CD4-positive, alpha-beta T cell (primary cell): ENCODE measurements at regions not wholly inside any gene's neighbourhood (a gene's known extent, or its start where the extent isn't known, plus 50 kb on each side); places are given as distances from the start of the nearest gene placed in this dataset.

Experiments
- ATAC-seq: fragments of 200-7000 bp; cut with Tn5 transposase; one replicate; pipeline ENCODE4 v1.10.0; 2022; ENCODE audit warnings: mild to moderate bottlenecking; ENCODE audit not compliant: poor library complexity
- CTCF ChIA-PET: fragments of 350-600 bp; sonication (Branson Sonifier 250); formaldehyde crosslinking; loops from one replicate; lab custom pipeline; 2021; ENCODE audit warnings: antibody characterized with exemption, inconsistent platforms; lab: Charles Lee
- POLR2A ChIA-PET: fragments of 350-600 bp; sonication (Branson Sonifier 250); formaldehyde crosslinking; loops from one replicate; lab custom pipeline; 2021; ENCODE audit warnings: antibody characterized with exemption, inconsistent platforms; lab: Charles Lee
- DNase-seq, 14 experiments: peaks; one replicate each; pipeline ENCODE4 v3.0.0-alpha.2; 2013 to 2020; ENCODE audit warnings: mixed read lengths in 2 of 14
- H3K27ac ChIP-seq, 2 donors: one replicate each; pipeline versions ENCODE4 v1.5.1 to v1.7.0; 2013; ENCODE audit warnings: low read length in 2 of 2, low read depth in 1 of 2, mild to moderate bottlenecking in 1 of 2
- H3K27me3 ChIP-seq, 2 experiments: 1 replicate in 1 of 2; 2 replicates in 1 of 2; pipeline versions ENCODE4 v1.6.1 to v1.7.0; 2013; ENCODE audit warnings: low read length in 2 of 2, control low read depth in 1 of 2, mild to moderate bottlenecking in 1 of 2, moderate library complexity in 1 of 2; ENCODE audit not compliant: insufficient read depth in 2 of 2, control insufficient read depth in 1 of 2
- H3K36me3 ChIP-seq: one replicate; pipeline ENCODE4 v1.6.1; 2013; ENCODE audit warnings: low read length, control low read depth; ENCODE audit not compliant: insufficient read depth
- H3K4me1 ChIP-seq: one replicate; pipeline ENCODE4 v1.6.1; 2013; ENCODE audit warnings: low read length, control low read depth; ENCODE audit not compliant: insufficient read depth
- H3K4me3 ChIP-seq: one replicate; pipeline ENCODE4 v1.5.1; 2013; ENCODE audit warnings: mild to moderate bottlenecking, low read length, moderate library complexity
- H3K9me3 ChIP-seq, 2 experiments: 1 replicate in 1 of 2; 2 replicates in 1 of 2; pipeline versions ENCODE4 v1.6.1 to v1.7.0; 2013; ENCODE audit warnings: low read length in 2 of 2, mild to moderate bottlenecking in 2 of 2, control low read depth in 1 of 2, moderate library complexity in 1 of 2; ENCODE audit not compliant: control insufficient read depth in 1 of 2, insufficient read depth in 1 of 2
- H3K27ac Mint-ChIP-seq: one replicate; pipeline ENCODE4 v1.8.0; 2020; ENCODE audit warnings: mixed read lengths
- H3K27me3 Mint-ChIP-seq: one replicate; pipeline ENCODE4 v1.8.0; 2021; ENCODE audit warnings: mixed read lengths
- H3K36me3 Mint-ChIP-seq: one replicate; pipeline ENCODE4 v1.8.0; 2021; ENCODE audit warnings: low read depth, mixed read lengths
- H3K4me1 Mint-ChIP-seq: one replicate; pipeline ENCODE4 v1.8.0; 2021; ENCODE audit warnings: low read depth, mixed read lengths
- H3K4me3 Mint-ChIP-seq: one replicate; pipeline ENCODE4 v1.8.0; 2020; ENCODE audit warnings: mild to moderate bottlenecking, mixed read lengths
- H3K9me3 Mint-ChIP-seq: one replicate; pipeline ENCODE4 v1.8.0; 2020; ENCODE audit warnings: mixed read lengths
- intact Hi-C, 2 experiments: fragments of 100-400 bp; cut with DNase I in 1 of 2; cut with micrococcal nuclease in 1 of 2; formaldehyde crosslinking; loops; one replicate each; pipeline versions ENCODE4 v1.15.1 to v1.9.0; 2023 to 2025; cut with DNase I, micrococcal nuclease
- TF ChIP-seq, protein P1 (sequence below): fragments of 200-600 bp; IDR thresholded peaks from one replicate; pipeline ENCODE4 v1.8.0; 2022; ENCODE audit warnings: antibody characterized with exemption, mild to moderate bottlenecking

DNA sequence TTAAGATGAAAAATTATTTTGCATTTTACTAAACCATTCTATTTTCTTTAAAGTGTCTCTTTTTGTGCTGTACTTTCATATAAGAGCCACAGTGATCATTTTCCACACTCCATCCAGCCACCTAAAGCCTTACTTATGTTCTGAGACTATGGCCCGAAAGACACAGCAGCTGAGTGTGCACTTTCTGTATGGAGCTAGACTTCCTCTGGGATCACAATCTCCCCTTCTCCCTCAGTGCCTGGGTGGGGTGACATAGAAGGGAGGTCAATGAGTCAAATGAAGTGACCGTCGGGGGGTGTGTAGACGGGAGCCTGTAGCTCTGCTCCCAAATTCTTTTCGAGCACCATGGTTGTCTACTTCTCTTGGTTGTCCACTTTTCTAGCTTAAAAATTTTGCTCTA lies 97.8 kb upstream of the ARL4C start:
- peaks cover 3 to 10% of the 10 kb centered on the region in 2 experiments for H3K27me3 ChIP-seq
- no peaks in the 10 kb centered on the region for H3K4me1 Mint-ChIP-seq
- no peaks in the 10 kb centered on the region for H3K36me3 ChIP-seq
- CTCF ChIA-PET = interaction anchor here (0.8 kb wide), 1 partner anchor 17 kb away, joined by 3 read pairs; no protein-coding TSS in a partner anchor
- no peaks in the 10 kb centered on the region for H3K9me3 Mint-ChIP-seq
- no peaks in the 10 kb centered on the region for H3K9me3 ChIP-seq
- H3K4me3 Mint-ChIP-seq = no peak overlapping the region
- no peaks in the 10 kb centered on the region for H3K36me3 Mint-ChIP-seq
- H3K27ac Mint-ChIP-seq = no peak overlapping the region
- ATAC-seq (no peak), DNase-seq (no peak)
- intact Hi-C loops = no loop called here
- no peak overlapping the region for H3K27ac ChIP-seq
- H3K4me3 ChIP-seq = no peak overlapping the region
- POLR2A ChIA-PET = no interaction called here
- no peaks in the 10 kb centered on the region for H3K4me1 ChIP-seq
- TF ChIP-seq, protein P1, sequence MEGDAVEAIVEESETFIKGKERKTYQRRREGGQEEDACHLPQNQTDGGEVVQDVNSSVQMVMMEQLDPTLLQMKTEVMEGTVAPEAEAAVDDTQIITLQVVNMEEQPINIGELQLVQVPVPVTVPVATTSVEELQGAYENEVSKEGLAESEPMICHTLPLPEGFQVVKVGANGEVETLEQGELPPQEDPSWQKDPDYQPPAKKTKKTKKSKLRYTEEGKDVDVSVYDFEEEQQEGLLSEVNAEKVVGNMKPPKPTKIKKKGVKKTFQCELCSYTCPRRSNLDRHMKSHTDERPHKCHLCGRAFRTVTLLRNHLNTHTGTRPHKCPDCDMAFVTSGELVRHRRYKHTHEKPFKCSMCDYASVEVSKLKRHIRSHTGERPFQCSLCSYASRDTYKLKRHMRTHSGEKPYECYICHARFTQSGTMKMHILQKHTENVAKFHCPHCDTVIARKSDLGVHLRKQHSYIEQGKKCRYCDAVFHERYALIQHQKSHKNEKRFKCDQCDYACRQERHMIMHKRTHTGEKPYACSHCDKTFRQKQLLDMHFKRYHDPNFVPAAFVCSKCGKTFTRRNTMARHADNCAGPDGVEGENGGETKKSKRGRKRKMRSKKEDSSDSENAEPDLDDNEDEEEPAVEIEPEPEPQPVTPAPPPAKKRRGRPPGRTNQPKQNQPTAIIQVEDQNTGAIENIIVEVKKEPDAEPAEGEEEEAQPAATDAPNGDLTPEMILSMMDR = no peak
- peaks cover 19% of the 10 kb centered on the region for H3K27me3 Mint-ChIP-seq

DNA sequence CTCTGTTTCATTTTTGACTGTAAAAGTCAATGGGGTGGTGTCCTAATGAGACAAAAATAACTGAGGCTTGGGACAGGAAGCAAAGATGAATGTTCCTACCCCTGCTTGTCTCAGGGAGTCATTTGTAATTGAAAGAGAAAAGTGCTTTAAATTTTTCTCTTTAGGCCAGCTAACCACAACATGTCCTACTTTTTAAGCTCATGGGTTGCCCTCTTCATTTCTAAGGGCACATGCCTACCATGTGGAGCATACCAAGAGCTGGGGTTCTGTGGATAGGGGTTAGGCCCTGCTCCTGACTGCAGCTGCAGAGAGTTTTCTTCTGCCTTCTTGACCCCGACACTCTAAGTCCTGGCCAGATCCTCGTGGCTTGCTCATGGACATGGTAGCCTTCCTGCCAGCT lies 96.8 kb upstream of the ARL4C start:
- peaks cover 8 to 10% of the 10 kb centered on the region in 2 experiments for H3K27me3 ChIP-seq
- Mint-ChIP-seq H3K9me3 (no peaks in the 10 kb centered on the region), H3K4me3 (no peak overlapping the region), H3K27ac (no peak overlapping the region), H3K36me3 (no peaks in the 10 kb centered on the region), H3K4me1 (no peaks in the 10 kb centered on the region), H3K27me3 (peaks cover 21% of the 10 kb centered on the region)
- H3K9me3 ChIP-seq = no peaks in the 10 kb centered on the region
- CTCF ChIA-PET = no interaction called here
- H3K4me1 ChIP-seq = no peaks in the 10 kb centered on the region
- no peak for ATAC-seq
- intact Hi-C loops = no loop called here
- DNase-seq = no peak
- POLR2A ChIA-PET = no interaction called here
- no peaks in the 10 kb centered on the region for H3K36me3 ChIP-seq
- H3K27ac ChIP-seq = no peak overlapping the region
- TF ChIP-seq, protein P1 = no peak
- H3K4me3 ChIP-seq = no peak overlapping the region

DNA sequence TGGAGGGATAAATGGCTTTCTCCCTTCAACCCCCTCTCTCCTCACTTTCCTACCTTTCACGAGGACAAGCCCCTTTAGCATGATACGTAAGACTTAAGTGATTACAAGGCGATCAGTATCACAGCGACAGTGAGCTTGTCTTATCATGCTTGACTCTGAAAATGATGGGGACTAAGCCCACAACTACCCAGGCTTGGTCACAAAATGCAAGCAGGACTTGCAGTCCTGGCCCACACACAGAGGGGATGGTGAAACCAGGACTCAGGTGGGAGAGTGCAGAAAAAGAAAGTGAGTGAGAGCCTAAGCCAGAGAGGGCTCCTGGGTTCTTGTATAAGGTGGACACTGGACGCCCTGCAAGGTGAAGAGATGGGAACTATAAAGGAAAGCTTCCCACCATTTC lies 95.7 kb upstream of the ARL4C start:
- TF ChIP-seq, protein P1 = no peak
- peaks cover 10 to 14% of the 10 kb centered on the region in 2 experiments for H3K27me3 ChIP-seq
- Mint-ChIP-seq H3K9me3 (no peaks in the 10 kb centered on the region), H3K4me1 (no peaks in the 10 kb centered on the region), H3K27ac (no peak overlapping the region), H3K36me3 (no peaks in the 10 kb centered on the region), H3K4me3 (no peak overlapping the region), H3K27me3 (peaks cover 28% of the 10 kb centered on the region)
- no peaks in the 10 kb centered on the region for H3K9me3 ChIP-seq
- ChIA-PET CTCF (interaction anchor here (0.7 kb wide), 1 partner anchor 14 kb away, joined by 3 read pairs; no protein-coding TSS in a partner anchor), POLR2A (no interaction called here)
- H3K4me3 ChIP-seq = no peak overlapping the region
- DNase-seq (no peak), ATAC-seq (no peak)
- intact Hi-C loops = no loop called here
- no peaks in the 10 kb centered on the region for H3K36me3 ChIP-seq
- no peaks in the 10 kb centered on the region for H3K4me1 ChIP-seq
- no peak overlapping the region for H3K27ac ChIP-seq
